SW 1271 (cell line): ENCODE measurements at regions not wholly inside any gene's neighbourhood (a gene's known extent, or its start where the extent isn't known, plus 50 kb on each side); places are given as distances from the start of the nearest gene placed in this dataset.
"Not testable (repeated sequence)": the region's sequence is repeated elsewhere in the genome, so short reads cannot be mapped to it uniquely, and the experiment has no call there.

ENCODE experiments used
- DNase-seq, 2 experiments: peaks; one replicate each; lab custom pipeline; 2025; lab: John Stamatoyannopoulos, UW

DNA sequence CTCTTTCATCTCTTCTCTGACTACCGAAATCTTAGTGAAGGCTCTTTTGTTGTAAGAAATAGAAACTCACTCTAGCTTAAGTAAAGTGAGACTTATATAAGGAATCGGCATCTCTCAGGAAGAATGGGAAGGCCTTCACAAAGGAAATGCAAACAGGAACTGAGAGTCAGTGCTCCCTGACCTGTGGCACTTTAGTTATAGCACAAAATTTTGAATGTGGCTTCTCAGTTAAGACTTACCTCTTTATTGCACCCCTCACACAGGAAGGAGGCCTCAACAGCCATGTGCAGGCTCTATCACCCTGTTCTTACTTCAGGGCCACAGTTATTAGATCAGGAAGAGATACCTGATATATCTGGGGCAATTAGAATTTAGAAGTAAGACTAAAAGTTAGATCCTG, 224.7 kb upstream of the EGLN3 start:
- DNase-seq: no peak

DNA sequence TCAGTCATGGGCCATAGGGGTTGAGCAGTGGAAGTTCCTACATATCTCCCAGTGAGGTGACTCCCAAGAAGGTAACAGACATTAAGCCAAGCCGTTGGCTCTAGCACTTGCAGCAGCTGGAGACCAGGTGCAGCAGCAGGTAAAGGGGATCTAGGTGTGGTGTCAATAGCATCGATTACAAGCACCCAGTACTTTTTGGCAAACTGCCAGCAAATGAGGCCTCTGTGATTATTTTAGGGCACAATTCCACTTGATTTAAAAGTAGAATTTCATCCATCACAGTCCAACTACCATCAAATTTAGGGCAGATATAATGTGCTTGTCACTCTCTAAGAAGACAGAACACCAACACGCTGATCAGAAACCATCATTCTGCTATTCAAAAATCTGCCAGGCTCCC, 224.1 kb upstream of the EGLN3 start:
- no peak for DNase-seq

DNA sequence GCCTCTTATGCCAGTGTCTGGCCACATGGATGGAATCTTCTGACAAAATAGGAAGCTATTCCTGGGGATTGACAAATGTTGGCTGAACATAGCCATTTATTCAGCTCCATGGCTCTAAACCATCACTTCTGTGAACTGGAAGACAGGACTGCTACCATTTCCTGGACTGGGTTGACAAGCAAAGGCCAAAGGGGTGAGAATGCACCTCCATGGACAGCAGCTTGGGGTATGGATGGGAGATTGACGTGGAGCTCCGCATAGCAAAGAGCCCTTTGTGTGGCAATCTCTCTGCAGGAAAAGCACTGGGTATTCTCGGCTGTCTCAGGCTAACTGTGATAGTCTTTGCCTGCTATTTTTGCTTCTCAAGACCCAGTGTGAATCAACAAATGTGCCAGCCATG, 223.0 kb upstream of the EGLN3 start:
- no peak for DNase-seq

GRCh38 chr14:34172550-34173368, 221.9 kb upstream of the EGLN3 start:
- no peak for DNase-seq

DNA sequence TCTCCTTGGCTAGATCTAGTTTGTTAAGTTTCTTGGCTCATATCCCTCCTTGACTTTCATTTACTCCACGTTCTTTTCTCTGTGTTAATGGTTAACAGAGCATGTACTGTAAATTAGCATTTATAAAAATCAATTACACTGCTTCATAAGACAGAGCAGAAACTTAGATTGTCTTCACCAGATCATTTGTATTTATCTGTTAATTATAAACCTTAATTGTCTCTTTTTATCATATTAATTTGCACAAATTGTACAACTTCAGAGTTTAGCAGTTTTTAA, 221.2 kb upstream of the EGLN3 start:
- DNase-seq: no peak

DNA sequence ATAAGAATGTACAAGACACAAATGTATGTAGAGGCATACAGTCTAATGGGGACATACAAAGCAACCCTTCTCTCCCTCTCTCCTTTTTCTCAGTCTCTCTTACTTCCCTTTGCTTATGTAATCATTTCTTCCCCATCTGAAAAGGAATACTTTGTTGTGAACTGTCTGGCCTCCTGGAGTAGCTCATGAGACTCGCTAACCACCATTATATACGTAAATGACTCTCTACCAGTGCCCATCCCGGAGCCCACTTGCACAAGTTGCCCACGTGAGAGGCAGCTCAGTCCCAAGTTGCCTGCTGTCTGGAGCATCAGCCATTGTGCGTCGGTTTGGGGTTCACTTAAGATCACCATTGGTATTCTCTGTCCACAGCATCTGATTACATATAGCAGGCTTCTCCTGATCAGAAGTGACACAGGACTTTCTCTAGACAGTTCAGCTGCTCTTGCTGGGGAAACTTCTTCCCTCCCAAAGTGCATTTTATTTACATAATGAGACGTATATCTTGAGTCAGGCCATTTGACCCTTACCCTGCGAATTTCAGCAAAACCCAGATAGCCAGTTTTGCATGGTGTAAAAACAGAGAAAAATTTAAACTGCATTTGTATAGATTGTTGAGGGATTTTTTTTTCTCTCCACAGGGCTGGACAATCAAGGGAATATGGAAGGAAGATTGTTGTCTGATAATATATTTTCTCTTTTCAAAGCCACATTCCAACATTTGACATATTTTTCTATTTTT, 220.7 kb upstream of the EGLN3 start:
- no peak for DNase-seq

DNA sequence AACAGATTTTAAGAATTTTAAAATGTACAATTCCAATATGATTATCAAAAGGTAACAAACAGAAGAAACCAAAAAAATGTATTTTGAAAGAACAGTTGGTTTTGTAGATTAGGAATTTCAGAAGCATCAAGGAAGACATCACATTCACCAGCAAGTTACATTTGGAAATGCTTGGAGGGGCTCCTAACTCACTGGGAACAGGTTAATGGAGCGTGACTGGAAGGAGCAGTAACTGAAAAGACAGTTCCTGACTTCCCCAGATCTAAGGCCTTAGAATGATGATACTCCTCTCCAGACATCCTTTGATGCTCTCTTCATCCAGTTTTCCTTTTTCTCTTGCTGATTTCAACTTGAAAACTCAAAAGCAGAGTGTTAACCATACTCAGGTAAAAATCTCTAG, 220.0 kb upstream of the EGLN3 start:
- DNase-seq: no peak

DNA sequence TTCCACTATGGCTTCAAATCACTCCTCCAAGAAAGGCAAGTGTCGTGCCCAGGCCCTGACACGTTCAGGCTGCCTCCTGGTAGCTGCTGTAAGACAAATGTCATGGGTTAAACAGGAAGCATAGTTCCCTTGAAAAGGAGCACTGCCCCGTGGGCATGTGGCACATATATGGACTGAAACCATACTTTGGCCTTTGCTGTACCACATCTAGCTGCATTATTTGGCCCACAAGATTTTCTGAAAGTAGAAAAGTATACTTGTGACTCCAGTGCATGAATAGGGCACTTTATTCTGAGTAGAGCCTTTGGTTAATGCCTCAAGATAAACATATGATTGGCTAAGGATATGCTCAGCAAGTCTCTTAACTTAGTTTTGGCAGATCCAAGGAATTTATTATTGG, 218.7 kb upstream of the EGLN3 start:
- no peak for DNase-seq

DNA sequence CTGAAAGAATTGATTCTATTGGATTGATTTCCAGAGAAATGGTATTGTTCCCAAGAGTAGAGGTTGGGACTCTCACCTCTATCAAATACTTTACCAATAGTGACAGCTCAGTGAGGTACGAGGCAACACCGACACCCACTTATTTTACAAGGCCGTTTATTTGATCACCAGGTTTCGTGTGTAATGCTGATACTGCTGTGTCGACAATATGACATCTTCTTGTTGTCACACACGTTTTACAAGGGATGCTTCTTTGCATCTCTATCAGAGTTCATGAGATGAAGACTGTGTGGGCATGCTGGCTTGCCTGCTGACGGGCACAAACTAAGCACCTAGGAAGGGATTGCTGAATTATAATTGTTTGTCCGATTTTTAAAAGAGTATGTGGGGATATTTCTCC, 217.8 kb upstream of the EGLN3 start:
- DNase-seq: no peak

DNA sequence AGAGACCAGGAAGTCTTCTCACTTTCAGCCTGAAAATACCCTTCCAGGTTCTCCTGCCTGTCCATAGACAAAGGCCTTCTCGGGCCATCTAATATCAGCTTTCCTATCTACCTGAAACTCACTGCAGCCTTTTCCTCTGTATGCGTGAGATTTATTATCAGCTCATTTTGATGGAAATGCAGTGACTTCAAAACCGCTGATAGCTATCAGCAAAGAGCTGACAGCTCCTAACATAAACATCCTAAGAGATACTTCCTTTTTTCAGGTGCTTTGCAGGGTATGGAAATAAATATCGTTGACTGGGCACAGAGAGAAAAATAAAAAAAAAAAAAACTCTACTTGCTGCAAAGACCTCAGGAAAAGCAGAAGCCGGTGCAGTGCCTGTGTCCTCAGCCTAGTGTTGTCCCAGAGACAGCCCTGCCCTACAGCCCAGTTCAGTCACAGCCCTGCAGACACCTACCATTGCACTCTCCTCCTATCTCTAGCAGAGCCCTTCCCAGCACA, 215.0 kb upstream of the EGLN3 start:
- DNase-seq: no peak

DNA sequence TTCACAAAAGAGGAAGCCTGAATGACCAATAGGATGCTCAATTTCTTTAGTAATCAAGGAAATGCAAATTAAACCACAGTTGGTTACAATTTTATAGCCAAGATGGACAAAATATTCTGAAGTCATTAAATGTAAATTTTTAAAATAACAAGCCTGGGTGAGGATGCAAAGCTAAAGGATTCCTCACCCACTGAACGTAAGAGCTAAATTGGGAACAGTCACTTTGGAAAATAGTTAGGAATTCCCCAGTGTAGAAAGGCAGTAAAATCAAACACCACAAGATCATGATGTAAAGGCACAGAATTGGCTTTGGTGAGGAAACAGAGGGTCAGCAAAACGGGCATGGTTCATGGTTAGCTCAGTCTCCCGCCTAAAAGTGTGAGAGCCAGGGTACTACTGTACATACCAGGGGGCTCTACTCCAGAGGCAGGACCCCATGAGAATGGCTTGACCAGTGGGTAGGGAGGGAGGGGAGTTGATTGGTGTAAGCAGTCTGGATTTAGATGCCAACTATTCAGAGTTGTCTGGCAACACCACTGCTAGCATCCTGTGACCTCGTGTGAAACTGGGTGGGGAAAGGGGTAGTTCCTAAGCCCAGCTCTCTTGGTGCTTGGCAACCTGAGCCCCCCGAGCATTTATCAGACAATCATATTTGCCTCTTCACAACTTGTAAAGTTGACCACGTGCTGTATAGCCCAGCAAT, 213.4 kb upstream of the EGLN3 start:
- no peak for DNase-seq

DNA sequence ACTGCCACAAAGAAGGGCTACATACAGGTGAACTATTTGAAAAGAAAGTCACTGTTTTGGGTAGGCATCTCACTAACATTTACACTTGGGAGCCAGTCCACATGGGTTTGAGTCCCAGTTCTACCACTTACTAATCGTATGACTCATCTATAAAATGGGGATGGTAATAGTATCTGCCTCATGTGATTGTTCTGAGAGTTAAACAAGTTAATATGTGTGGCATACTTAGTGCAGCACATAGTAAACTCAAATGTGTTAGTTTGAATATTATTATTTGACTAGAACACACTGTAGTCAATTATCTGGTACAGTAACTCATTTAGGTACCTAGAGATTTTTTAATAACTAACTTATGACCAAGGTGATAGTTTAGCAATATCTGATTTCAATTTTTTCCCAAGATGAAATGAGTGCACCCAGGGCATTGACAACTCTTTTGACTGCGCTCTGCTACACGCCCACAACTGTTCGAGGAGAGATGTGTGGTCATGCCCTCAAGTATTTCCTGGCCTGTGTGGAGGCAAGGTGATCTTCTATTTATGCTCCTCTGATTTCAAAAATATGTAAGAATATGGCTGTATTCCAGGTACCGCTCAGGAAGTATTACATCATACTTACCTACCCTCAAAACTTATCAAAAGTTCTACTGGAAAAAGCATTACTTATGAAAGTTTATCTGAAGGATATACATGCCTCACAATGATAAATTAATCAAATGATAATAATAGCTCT, 210.6 kb upstream of the EGLN3 start:
- no peak for DNase-seq

GRCh38 chr14:34160619-34161018, 209.7 kb upstream of the EGLN3 start:
- no peak for DNase-seq

DNA sequence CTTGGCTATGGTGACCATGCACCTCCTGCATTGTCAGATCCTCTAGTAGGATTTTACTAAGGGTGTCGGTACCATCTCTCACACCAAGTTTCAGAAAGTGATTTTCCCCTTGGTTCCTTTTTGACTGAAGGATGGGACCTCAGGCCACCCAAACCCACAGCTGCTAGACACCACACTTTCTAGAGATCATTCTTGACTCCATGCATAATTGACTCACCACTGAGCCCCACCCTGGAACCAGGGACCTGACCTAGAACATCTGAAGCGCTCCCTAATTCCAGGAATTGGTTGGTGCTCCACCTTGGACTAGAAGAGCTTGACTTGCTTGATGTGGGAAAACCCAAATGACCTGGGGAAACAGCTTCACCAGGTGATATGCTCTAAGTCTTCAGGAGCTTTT, 206.8 kb upstream of the EGLN3 start:
- DNase-seq: no peak

DNA sequence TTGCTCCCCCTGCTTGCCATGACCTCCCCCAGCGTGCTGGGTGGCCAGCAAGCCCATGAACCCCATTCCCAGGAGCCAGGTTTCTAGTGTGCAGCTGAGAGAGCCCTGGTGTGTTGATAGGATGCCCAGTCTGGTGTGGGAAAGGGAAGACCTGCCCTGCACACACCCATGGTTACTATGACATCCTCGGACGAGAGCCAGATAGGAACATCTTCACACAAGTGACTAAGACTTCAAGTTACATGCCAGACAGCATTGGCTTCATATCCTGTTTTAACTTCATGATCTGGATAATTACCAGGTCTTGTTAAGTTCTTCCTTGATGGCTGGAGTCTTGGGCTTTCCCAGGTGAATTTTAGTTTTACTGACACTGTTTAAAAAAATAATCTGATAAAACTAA, 196.6 kb upstream of the EGLN3 start:
- no peak for DNase-seq

DNA sequence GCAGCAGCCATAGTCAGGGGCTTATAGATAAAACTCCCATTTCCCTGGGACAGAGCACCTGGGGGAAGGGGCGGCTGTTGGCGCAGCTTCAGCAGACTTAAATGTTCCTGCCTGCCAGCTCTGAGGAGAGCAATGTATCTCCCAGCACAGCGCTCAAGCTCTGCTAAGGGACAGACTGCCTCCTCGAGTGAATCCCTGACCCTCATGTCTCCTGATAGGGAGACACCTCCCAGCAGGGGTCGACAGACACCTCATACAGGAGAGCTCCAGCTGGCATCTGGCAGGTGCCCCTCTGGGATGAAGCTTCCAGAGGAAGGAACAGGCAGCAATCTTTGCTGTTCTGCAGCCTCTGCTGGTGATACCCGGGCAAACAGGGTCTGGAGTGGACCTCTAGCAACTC, 189.3 kb upstream of the EGLN3 start:
- not testable (repeated sequence) for DNase-seq

DNA sequence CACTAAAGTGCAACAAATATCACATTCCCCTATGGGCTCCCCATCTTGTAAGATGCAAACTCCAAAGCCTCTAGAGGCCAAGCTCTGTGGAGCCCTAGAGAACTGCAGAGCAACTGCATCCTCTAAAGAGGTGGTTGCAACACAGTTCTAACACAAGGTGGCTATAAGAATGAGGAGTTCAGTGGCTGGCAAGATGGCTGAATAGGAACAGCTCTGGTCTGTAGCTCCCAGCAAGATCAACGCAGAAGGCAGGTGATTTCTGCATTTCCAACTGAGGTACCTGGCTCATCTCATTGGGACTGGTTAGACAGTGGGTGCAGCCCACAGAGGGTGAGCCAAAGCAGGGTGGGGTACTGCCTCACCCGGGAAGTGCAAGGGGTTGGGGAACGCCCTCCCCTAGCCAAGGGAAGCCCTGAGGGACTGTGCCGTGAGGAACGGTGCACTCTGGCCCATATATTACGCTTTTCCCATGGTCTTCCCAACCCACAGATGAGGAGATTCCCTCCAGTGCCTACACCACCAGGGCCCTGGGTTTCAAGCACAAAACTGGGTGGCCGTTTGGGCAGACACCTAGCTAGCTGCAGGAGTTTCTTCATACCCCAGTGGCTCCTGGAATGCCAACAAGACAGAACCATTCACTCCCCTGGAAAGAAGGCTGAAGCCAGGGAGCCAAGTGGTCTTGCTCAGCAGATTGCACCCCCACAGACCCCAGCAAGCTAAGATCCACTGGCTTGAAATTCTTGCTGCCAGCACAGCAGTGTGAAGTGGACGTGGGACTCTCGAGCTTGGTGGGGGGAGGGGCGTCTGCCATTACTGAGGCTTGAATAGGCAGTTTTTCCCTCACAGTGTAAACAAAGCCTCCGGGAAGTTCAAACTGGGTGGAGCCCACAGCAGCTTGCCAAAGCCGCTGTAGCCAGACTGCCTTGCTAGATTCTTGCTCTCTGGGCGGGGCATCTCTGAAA, 188.6 kb upstream of the EGLN3 start:
- DNase-seq: not testable (repeated sequence)

- DNase-seq: no peak
Measured at GRCh38 chr14:34138175-34138574, 187.3 kb upstream of the EGLN3 start.

DNA sequence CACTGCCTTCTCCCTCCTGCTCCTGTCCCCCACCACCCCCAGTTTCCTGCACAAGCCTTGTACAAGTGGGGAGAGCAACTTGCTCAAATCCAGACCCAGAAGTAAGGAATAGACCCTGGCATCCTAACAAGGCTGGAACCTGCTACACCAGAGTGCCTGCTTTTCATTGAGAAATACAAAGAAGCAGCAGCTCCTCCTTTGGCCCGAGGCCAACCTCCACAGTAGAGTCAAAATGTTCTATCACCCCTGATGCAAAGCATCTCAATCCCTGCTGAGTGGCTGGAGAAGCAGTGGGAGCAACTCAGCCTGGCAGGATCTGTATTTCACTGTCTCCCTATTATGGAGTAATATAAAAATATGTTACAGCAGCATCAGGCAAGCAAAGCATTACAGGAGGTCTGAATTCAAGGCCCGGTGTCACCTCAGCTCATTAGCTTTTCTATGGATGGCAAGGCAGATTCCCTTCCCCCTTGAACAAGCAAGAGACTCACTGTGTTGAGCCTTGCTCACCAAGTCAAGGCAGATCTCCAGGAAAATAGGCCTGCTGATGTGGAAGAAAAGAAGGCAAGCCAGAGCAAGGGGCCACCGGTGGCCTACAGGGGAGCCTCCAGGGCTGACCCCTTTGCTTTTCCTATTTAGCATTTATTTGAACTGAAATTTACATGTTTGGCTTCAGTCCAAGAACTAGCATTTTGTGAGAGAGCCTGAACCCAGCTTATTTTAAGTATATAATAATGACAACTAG, 186.3 kb upstream of the EGLN3 start:
- DNase-seq: no peak

- no peak for DNase-seq
Measured at GRCh38 chr14:34135492-34135891, 184.6 kb upstream of the EGLN3 start.
